ENCODE measurements at regions not wholly inside any gene's neighbourhood (a gene's known extent, or its start where the extent isn't known, plus 50 kb on each side); places are given as distances from the start of the nearest gene placed in this dataset.

- TF ChIP-seq POLR2AphosphoS5 (IDR thresholded peaks at IDR 0.05): no peak
- no peak for TF ChIP-seq CTCF (IDR thresholded peaks at IDR 0.05; ENCODE audit: poor library complexity, severe bottlenecking)
- TF ChIP-seq RAD21 (conservative IDR thresholded peaks at IDR 0.05): no peak
These were observed 50.1 kb upstream of the ADRB1 start for GRCh38 chr10:113993489-113993991.

All from neural cell (in vitro differentiated cells).